Activated T-cell treated with anti-CD3 and anti-CD28 coated beads, Interleukin-2, amount 50 U/mL, for 4 hours (primary cell): ENCODE measurements at regions not wholly inside any gene's neighbourhood (a gene's known extent, or its start where the extent isn't known, plus 50 kb on each side); places are given as distances from the start of the nearest gene placed in this dataset.

Source experiments
- ATAC-seq, 2 donors: fragments of 200-7000 bp; cut with Tn5 transposase; one replicate each; pipeline ENCODE4 v1.10.0; 2021
- DNase-seq: peaks from one replicate; pipeline ENCODE4 v3.0.0-alpha.2; 2020
- H3K27me3 Mint-ChIP-seq: one replicate; pipeline ENCODE4 v1.8.0; 2021; ENCODE audit warnings: low read depth, mixed read lengths
- H3K36me3 Mint-ChIP-seq: one replicate; pipeline ENCODE4 v1.8.0; 2022; ENCODE audit warnings: mixed read lengths; ENCODE audit not compliant: insufficient read depth
- H3K4me1 Mint-ChIP-seq: one replicate; pipeline ENCODE4 v1.8.0; 2021; ENCODE audit warnings: low read depth, mixed read lengths
- H3K4me3 Mint-ChIP-seq: one replicate; pipeline ENCODE4 v1.8.0; 2021; ENCODE audit warnings: mild to moderate bottlenecking, moderate library complexity, mixed read lengths
- H3K9me3 Mint-ChIP-seq: one replicate; pipeline ENCODE4 v1.8.0; 2021; ENCODE audit warnings: mixed read lengths

GRCh38 chr13:27730191-27730590, 62.1 kb upstream of the GSX1 start:
- peaks cover 4% of the 10 kb centered on the region for H3K27me3 Mint-ChIP-seq
- DNase-seq, result no peak
- H3K4me1 Mint-ChIP-seq, result peaks cover 18% of the 10 kb centered on the region
- H3K9me3 Mint-ChIP-seq, result no peaks in the 10 kb centered on the region
- peak overlapping the region; percentile 33 for H3K4me3 Mint-ChIP-seq
- H3K36me3 Mint-ChIP-seq, result no peaks in the 10 kb centered on the region
- ATAC-seq, result no peak
